ENCODE measurements at regions not wholly inside any gene's neighbourhood (a gene's known extent, or its start where the extent isn't known, plus 50 kb on each side); places are given as distances from the start of the nearest gene placed in this dataset.

GRCh38 chr11:29315275-29315674, 701.6 kb downstream of the KCNA4 start:
- H3K9ac ChIP-seq (replicated peaks; ENCODE audit: extremely low read depth, insufficient read depth, low read length), result no peak overlapping the region
- no peak overlapping the region for H2AFZ ChIP-seq (ENCODE audit: low read depth, low read length)
- no peaks in the 10 kb centered on the region for H3K27me3 ChIP-seq (ENCODE audit: control insufficient read depth in 2 of 2, insufficient read depth in 2 of 2, low read length in 2 of 2)
- no peak for DNase-seq (ENCODE audit: low read depth, low spot score)
- POLR2A ChIA-PET, result interaction anchor here (0.6 kb wide), 1 partner anchor 12 kb away, joined by 3 read pairs; no protein-coding TSS in a partner anchor
- BruUV-seq (replicated peaks), result no TSS peak
- dilution Hi-C loops (cut with MboI; ENCODE audit: extremely low pct_ligation_motif_present, low sequenced_read_pairs), result no loop called here
- no peaks in the 10 kb centered on the region for H4K20me1 ChIP-seq (replicated peaks; ENCODE audit: control insufficient read depth, extremely low read depth, insufficient read depth, low read length)
- no peak overlapping the region for H3K27ac ChIP-seq (ENCODE audit: insufficient read depth, low read depth, low read length)
- no peak overlapping the region for H3K4me2 ChIP-seq (ENCODE audit: insufficient read depth, low read length)
- no peaks in the 10 kb centered on the region for H3K79me2 ChIP-seq (ENCODE audit: control insufficient read depth, insufficient read depth, low read length)
- H3K4me3 ChIP-seq (replicated peaks in 1 of 3; ENCODE audit: insufficient read depth in 1 of 3, low read depth in 1 of 3, low read length in 3 of 3), result no peak overlapping the region
- FAIRE-seq, result no peak
- no peaks in the 10 kb centered on the region for H3K9me3 ChIP-seq (replicated peaks; ENCODE audit: control insufficient read depth, insufficient read depth, low read length)
- CTCF ChIA-PET, result no interaction called here
- intact Hi-C loops (cut with micrococcal nuclease), result no loop called here
- H3K4me1 ChIP-seq (ENCODE audit: control insufficient read depth, extremely low read depth, insufficient read depth, low read length), result no peaks in the 10 kb centered on the region
- no peak for TF ChIP-seq EZH2 (IDR thresholded peaks at IDR 0.05; ENCODE audit: borderline replicate concordance, low read depth, low read length, severe bottlenecking)
- no peak for TF ChIP-seq GATA2 (IDR thresholded peaks at IDR 0.05; ENCODE audit: insufficient read depth, insufficient read length, low read depth, low read length)
- TF ChIP-seq CTCF (IDR thresholded peaks at IDR 0.05; ENCODE audit: extremely low read depth in 1 of 2, insufficient read depth in 1 of 2, low read depth in 1 of 2, low read length in 2 of 2), result no peak
- TF ChIP-seq MAX (IDR thresholded peaks at IDR 0.05; ENCODE audit: insufficient read depth, insufficient read length), result no peak
- no peak for TF ChIP-seq POLR2AphosphoS5 (IDR thresholded peaks at IDR 0.05; ENCODE audit: insufficient read depth, low read depth, low read length)
- no peak for TF ChIP-seq JUN (IDR thresholded peaks at IDR 0.05; ENCODE audit: borderline replicate concordance, insufficient read depth, insufficient read length, low read depth)
- TF ChIP-seq MYC (IDR thresholded peaks at IDR 0.05; ENCODE audit: low read depth, low read length), result no peak
- no peak for TF ChIP-seq POLR2A (IDR thresholded peaks at IDR 0.05; ENCODE audit: low read depth, low read length)
- no peak for TF ChIP-seq FOS (IDR thresholded peaks at IDR 0.05; ENCODE audit: borderline replicate concordance, insufficient read depth, low read length)
- H3K36me3 ChIP-seq (ENCODE audit: control insufficient read depth in 2 of 2, extremely low read depth in 1 of 2, insufficient read depth in 2 of 2, low read length in 2 of 2), result no peaks in the 10 kb centered on the region
- H3K9me1 ChIP-seq (replicated peaks; ENCODE audit: control insufficient read depth, extremely low read depth, insufficient read depth, low read length), result no peaks in the 10 kb centered on the region
